OCI-LY1 (cell line): ENCODE measurements at regions not wholly inside any gene's neighbourhood (a gene's known extent, or its start where the extent isn't known, plus 50 kb on each side); places are given as distances from the start of the nearest gene placed in this dataset.

Source experiments
- H2AFZ ChIP-seq: fragments of 200-600 bp; sonication (generic), shearing (Covaris generic); 2 replicates; pipeline ENCODE4 v1.6.0; 2014; ENCODE audit warnings: antibody characterized with exemption, mild to moderate bottlenecking, low read length
- H3F3A ChIP-seq: fragments of 200-600 bp; sonication (generic), shearing (Covaris generic); 2 replicates; pipeline ENCODE4 v1.6.0; 2014; ENCODE audit warnings: mild to moderate bottlenecking, antibody characterized with exemption, low read length, moderate library complexity; ENCODE audit not compliant: insufficient read depth
- H3K27ac ChIP-seq: fragments of 200-600 bp; sonication (generic); 2 replicates; pipeline ENCODE4 v1.5.1; 2014; ENCODE audit warnings: low read length, mixed run types, mild to moderate bottlenecking, low read depth; ENCODE audit not compliant: poor library complexity, severe bottlenecking
- H3K27me3 ChIP-seq: fragments of 200-600 bp; sonication (generic); 2 replicates; pipeline ENCODE4 v1.6.0; 2014; ENCODE audit warnings: antibody characterized with exemption, mild to moderate bottlenecking, low read length, moderate library complexity; ENCODE audit not compliant: insufficient read depth
- H3K36me3 ChIP-seq: fragments of 200-600 bp; sonication (generic); 2 replicates; pipeline ENCODE4 v1.6.1; 2014; ENCODE audit warnings: mild to moderate bottlenecking, antibody characterized with exemption, low read length, moderate library complexity, mixed read lengths; ENCODE audit not compliant: insufficient read depth
- H3K4me1 ChIP-seq: fragments of 200-600 bp; sonication (generic); 2 replicates; pipeline ENCODE4 v1.5.1; 2014; ENCODE audit warnings: mild to moderate bottlenecking, low read length, moderate library complexity; ENCODE audit not compliant: insufficient read depth, severe bottlenecking
- H3K4me2 ChIP-seq: fragments of 200-600 bp; sonication (generic), shearing (Covaris generic); 2 replicates; pipeline ENCODE4 v1.6.1; 2014; ENCODE audit warnings: low read length
- H3K4me3 ChIP-seq: fragments of 200-600 bp; sonication (generic); 2 replicates; pipeline ENCODE4 v1.5.1; 2014; ENCODE audit warnings: low read length, low read depth, mild to moderate bottlenecking, mixed read lengths; ENCODE audit not compliant: poor library complexity, severe bottlenecking
- H3K79me2 ChIP-seq: fragments of 200-600 bp; shearing (Covaris generic); 2 replicates; pipeline ENCODE4 v1.6.1; 2016; ENCODE audit warnings: mixed run types, low read length, mixed read lengths; ENCODE audit not compliant: insufficient read depth
- H3K9ac ChIP-seq: fragments of 200-600 bp; sonication (generic), shearing (Covaris generic); 2 replicates; pipeline ENCODE4 v1.6.1; 2014; ENCODE audit warnings: mild to moderate bottlenecking, low read length, mixed read lengths
- H3K9me2 ChIP-seq: fragments of 200-600 bp; sonication (generic), shearing (Covaris generic); 2 replicates; pipeline ENCODE4 v1.6.1; 2014; ENCODE audit warnings: low read depth, mild to moderate bottlenecking, low read length, mixed read lengths
- H3K9me3 ChIP-seq: fragments of 200-600 bp; shearing (Covaris generic); 2 replicates; pipeline ENCODE4 v1.6.1; 2014; ENCODE audit warnings: low read length, mixed read lengths
- H4K20me1 ChIP-seq: fragments of 200-600 bp; sonication (generic), shearing (Covaris generic); 2 replicates; pipeline ENCODE4 v1.6.0; 2016; ENCODE audit warnings: mild to moderate bottlenecking, low read length; ENCODE audit not compliant: insufficient read depth
- EZH2 ChIP-seq: fragments of 200-600 bp; sonication (generic), shearing (Covaris generic); IDR thresholded peaks from 2 replicates; pipeline ENCODE4 v1.8.0; 2017; ENCODE audit warnings: borderline replicate concordance, mixed run types, mild to moderate bottlenecking, antibody characterized with exemption, low read length, moderate library complexity, mixed read lengths
- TF ChIP-seq, protein P1 (sequence below): fragments of 200-600 bp; sonication (generic), shearing (Covaris generic); IDR thresholded peaks from 2 replicates; pipeline ENCODE4 v1.5.1; 2017; ENCODE audit warnings: mild to moderate bottlenecking, antibody characterized with exemption, low read length, moderate library complexity, mixed read lengths

DNA sequence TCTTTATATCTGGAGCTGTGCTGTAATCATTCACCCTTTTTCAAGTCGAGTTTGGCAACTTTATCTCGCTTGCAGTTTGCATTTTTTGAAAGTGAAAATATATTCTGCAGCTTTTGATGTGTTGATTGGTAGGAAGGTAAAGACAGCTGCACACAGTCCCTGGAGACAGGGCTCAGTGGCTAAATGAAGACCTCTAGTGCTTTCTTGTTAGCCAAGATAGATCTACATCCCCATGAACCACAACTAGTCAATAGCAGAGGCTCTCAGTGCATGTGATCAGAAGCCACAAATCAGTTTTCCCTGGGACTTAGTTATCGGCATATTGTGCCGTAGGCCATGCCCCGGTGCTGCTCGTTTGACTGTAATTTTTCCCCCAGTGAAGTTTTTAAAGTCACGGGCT is 587.7 kb upstream of the PITX2 start:
- no peaks in the 10 kb centered on the region for H3K27me3 ChIP-seq
- H3K4me3 ChIP-seq, result no peak overlapping the region
- no peak overlapping the region for H3K9ac ChIP-seq
- no peaks in the 10 kb centered on the region for H3K36me3 ChIP-seq
- no peak overlapping the region for H2AFZ ChIP-seq
- H3K4me1 ChIP-seq, result no peaks in the 10 kb centered on the region
- TF ChIP-seq EZH2, result no peak
- TF ChIP-seq, protein P1, sequence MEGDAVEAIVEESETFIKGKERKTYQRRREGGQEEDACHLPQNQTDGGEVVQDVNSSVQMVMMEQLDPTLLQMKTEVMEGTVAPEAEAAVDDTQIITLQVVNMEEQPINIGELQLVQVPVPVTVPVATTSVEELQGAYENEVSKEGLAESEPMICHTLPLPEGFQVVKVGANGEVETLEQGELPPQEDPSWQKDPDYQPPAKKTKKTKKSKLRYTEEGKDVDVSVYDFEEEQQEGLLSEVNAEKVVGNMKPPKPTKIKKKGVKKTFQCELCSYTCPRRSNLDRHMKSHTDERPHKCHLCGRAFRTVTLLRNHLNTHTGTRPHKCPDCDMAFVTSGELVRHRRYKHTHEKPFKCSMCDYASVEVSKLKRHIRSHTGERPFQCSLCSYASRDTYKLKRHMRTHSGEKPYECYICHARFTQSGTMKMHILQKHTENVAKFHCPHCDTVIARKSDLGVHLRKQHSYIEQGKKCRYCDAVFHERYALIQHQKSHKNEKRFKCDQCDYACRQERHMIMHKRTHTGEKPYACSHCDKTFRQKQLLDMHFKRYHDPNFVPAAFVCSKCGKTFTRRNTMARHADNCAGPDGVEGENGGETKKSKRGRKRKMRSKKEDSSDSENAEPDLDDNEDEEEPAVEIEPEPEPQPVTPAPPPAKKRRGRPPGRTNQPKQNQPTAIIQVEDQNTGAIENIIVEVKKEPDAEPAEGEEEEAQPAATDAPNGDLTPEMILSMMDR, result no peak
- H4K20me1 ChIP-seq, result no peaks in the 10 kb centered on the region; the same call in 1 of the 2 replicates
- H3K9me2 ChIP-seq, result no peaks in the 10 kb centered on the region
- no peaks in the 10 kb centered on the region for H3K79me2 ChIP-seq
- no peak overlapping the region for H3K27ac ChIP-seq
- no peaks in the 10 kb centered on the region for H3F3A ChIP-seq
- H3K4me2 ChIP-seq, result no peak overlapping the region
- H3K9me3 ChIP-seq, result no peaks in the 10 kb centered on the region

DNA sequence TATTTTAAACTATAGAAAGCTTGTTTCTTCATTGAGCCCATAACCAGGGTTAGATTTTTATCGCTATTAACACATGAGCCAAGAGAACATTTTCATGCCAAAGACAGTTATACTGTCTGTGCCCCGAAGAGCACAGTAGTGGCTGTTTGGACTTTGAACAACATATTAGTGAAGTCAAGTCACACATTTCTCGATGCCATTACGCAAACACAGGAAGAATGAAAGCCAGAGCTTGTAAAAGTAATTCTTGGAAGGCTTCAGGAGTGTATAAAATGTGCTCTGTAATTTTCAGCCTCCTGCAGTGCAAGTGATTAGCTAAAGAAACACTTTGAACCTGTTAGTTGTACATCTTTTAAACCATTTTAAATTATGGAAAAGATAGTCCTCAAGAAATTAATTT is 590.7 kb upstream of the PITX2 start:
- Histone ChIP-seq H2AFZ (no peak overlapping the region), H3K9ac (no peak overlapping the region), H3K4me2 (no peak overlapping the region), H3K27ac (no peak overlapping the region), H3F3A (no peaks in the 10 kb centered on the region), H3K9me2 (no peaks in the 10 kb centered on the region), H3K4me3 (no peak overlapping the region), H3K9me3 (no peaks in the 10 kb centered on the region), H3K4me1 (no peaks in the 10 kb centered on the region), H4K20me1 (no peaks in the 10 kb centered on the region; the same call in 1 of the 2 replicates), H3K36me3 (no peaks in the 10 kb centered on the region), H3K27me3 (no peaks in the 10 kb centered on the region), H3K79me2 (no peaks in the 10 kb centered on the region)
- no peak for TF ChIP-seq EZH2
- TF ChIP-seq, protein P1, result no peak

DNA sequence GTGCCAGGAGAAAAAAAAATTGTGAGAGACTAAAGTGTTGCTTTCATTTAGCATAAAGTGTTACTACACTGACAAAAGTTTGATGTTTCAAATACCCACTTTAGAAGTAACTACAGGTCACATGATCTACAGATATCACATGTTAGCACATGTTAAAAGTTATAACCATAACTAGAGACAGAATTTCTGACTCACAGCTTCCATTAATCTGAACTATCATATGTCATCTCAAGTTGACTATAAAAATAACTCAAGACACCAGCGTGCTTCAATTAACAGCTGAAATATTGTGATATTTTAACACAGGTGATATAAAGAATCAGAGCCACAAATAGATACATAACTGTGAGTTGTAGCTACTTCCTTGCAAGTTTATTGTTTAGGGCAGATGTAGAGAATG is 591.5 kb upstream of the PITX2 start:
- H3K79me2 ChIP-seq, result no peaks in the 10 kb centered on the region
- H4K20me1 ChIP-seq, result no peaks in the 10 kb centered on the region; the same call in 1 of the 2 replicates
- no peak for TF ChIP-seq EZH2
- no peaks in the 10 kb centered on the region for H3K9me2 ChIP-seq
- H3K4me1 ChIP-seq, result no peaks in the 10 kb centered on the region
- no peak overlapping the region for H3K4me3 ChIP-seq
- no peak overlapping the region for H3K9ac ChIP-seq
- no peaks in the 10 kb centered on the region for H3K9me3 ChIP-seq
- H3F3A ChIP-seq, result no peaks in the 10 kb centered on the region
- no peak overlapping the region for H3K27ac ChIP-seq
- no peaks in the 10 kb centered on the region for H3K36me3 ChIP-seq
- no peaks in the 10 kb centered on the region for H3K27me3 ChIP-seq
- H2AFZ ChIP-seq, result no peak overlapping the region
- H3K4me2 ChIP-seq, result no peak overlapping the region

DNA sequence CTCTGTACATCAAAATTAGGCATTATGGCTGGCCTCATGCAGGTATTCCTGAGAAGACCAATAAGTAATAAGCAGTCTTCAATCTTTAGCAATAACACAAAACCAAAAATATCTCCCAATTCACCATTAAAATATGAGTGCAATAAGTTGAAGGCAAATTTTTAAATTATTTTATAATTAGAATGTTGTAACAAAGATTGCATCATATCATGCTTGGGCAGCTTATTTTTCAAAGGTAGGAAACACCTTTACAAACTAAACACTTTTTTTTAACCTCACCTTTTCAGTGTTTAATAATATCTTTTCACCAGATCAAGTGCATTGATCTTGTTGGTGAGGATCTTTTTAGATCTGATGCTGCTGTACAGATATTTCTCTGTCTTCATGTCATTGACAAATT is 592.9 kb upstream of the PITX2 start:
- Histone ChIP-seq H3K79me2 (no peaks in the 10 kb centered on the region), H3K27me3 (no peaks in the 10 kb centered on the region), H3K4me3 (no peak overlapping the region), H3F3A (no peaks in the 10 kb centered on the region), H3K9me3 (no peaks in the 10 kb centered on the region), H3K9ac (no peak overlapping the region), H3K36me3 (no peaks in the 10 kb centered on the region), H3K9me2 (no peaks in the 10 kb centered on the region), H3K27ac (no peak overlapping the region), H2AFZ (no peak overlapping the region), H4K20me1 (no peaks in the 10 kb centered on the region; the same call in 1 of the 2 replicates), H3K4me1 (no peaks in the 10 kb centered on the region), H3K4me2 (no peak overlapping the region)
- TF ChIP-seq, protein P1, result no peak
